Breast epithelium (tissue), 4 donors: ENCODE measurements at regions not wholly inside any gene's neighbourhood (a gene's known extent, or its start where the extent isn't known, plus 50 kb on each side); places are given as distances from the start of the nearest gene placed in this dataset.

Source experiments
- DNase-seq, 2 donors: peaks; one replicate each; pipeline ENCODE4 v3.0.0-alpha.2; 2019; ENCODE audit warnings: low spot score in 2 of 2
- H3K27ac ChIP-seq, 2 donors: fragments of 200-600 bp; sonication (generic) in 1 of 2; one replicate each; pipeline ENCODE4 v1.5.1; 2016 to 2019; ENCODE audit warnings: mild to moderate bottlenecking in 1 of 2
- H3K27me3 ChIP-seq, 2 donors: fragments of 200-600 bp; sonication (generic) in 1 of 2; one replicate each; pipeline versions ENCODE4 v1.5.1 to v1.6.0; 2017 to 2019; ENCODE audit warnings: control low read depth in 1 of 2, mild to moderate bottlenecking in 1 of 2
- H3K36me3 ChIP-seq: fragments of 200-600 bp; one replicate; pipeline ENCODE4 v1.5.1; 2019
- H3K4me1 ChIP-seq, 2 donors: fragments of 200-600 bp; sonication (generic); one replicate each; pipeline ENCODE4 v1.5.1; 2016 to 2019; ENCODE audit warnings: control low read depth in 1 of 2
- H3K4me3 ChIP-seq, 3 donors: fragments of 200-600 bp; sonication (generic); 1 replicate in 2 of 3; 2 replicates in 1 of 3; pipeline ENCODE4 v1.5.1; 2016 to 2019; ENCODE audit warnings: mild to moderate bottlenecking in 3 of 3, moderate library complexity in 2 of 3
- H3K9me3 ChIP-seq, 2 donors: fragments of 200-600 bp; sonication (generic) in 1 of 2; one replicate each; pipeline ENCODE4 v1.5.1; 2016 to 2019; ENCODE audit warnings: control low read depth in 1 of 2
- POLR2A ChIP-seq: fragments of 450-650 bp; IDR thresholded peaks from one replicate; pipeline ENCODE4 v1.6.1; 2016; ENCODE audit warnings: antibody characterized with exemption, mild to moderate bottlenecking, moderate library complexity
- POLR2AphosphoS5 ChIP-seq, 3 donors: sonication (generic); formaldehyde crosslinking; IDR thresholded peaks; one replicate each; pipeline ENCODE4 v1.6.1; 2017; ENCODE audit warnings: antibody characterized with exemption in 3 of 3
- intact Hi-C: fragments of 100-400 bp; cut with DNase I; formaldehyde crosslinking; loops from one replicate; pipeline ENCODE4 v1.15.1; 2023; ENCODE audit warnings: low total_unique reads
- TF ChIP-seq, protein P1 (sequence below), 3 donors: fragments of 450-650 bp; IDR thresholded peaks; one replicate each; pipeline ENCODE4 v1.5.1; 2016 to 2017; ENCODE audit warnings: antibody characterized with exemption in 3 of 3, mild to moderate bottlenecking in 3 of 3, moderate library complexity in 3 of 3

DNA sequence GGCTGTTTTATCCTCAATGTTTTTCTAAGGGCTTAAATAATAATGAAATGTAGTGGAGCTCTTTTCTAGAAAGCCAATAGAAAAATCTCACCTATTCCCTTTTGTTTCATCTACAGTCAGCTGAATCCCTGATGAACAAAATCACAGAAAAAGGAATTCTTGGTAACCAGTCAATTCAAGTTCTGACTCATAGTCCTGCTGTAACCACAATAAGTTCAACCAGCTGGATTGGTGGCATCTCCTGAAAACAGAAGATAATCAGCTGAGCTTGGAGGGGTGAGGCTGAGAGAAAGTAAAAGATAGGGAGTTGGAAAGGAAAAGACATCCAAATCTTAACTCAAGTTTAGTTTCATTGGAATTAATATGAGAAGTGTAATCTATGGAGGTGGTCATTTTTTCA, 772.1 kb downstream of the CCSER2 start:
- H3K27me3 ChIP-seq = no peaks in the 10 kb centered on the region
- no peaks in the 10 kb centered on the region for H3K4me1 ChIP-seq
- DNase-seq = no peak
- H3K27ac ChIP-seq = no peak overlapping the region
- no peak overlapping the region for H3K4me3 ChIP-seq
- TF ChIP-seq, protein P1, sequence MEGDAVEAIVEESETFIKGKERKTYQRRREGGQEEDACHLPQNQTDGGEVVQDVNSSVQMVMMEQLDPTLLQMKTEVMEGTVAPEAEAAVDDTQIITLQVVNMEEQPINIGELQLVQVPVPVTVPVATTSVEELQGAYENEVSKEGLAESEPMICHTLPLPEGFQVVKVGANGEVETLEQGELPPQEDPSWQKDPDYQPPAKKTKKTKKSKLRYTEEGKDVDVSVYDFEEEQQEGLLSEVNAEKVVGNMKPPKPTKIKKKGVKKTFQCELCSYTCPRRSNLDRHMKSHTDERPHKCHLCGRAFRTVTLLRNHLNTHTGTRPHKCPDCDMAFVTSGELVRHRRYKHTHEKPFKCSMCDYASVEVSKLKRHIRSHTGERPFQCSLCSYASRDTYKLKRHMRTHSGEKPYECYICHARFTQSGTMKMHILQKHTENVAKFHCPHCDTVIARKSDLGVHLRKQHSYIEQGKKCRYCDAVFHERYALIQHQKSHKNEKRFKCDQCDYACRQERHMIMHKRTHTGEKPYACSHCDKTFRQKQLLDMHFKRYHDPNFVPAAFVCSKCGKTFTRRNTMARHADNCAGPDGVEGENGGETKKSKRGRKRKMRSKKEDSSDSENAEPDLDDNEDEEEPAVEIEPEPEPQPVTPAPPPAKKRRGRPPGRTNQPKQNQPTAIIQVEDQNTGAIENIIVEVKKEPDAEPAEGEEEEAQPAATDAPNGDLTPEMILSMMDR (IDR thresholded peaks at IDR 0.05) = no peak
- no peak for TF ChIP-seq POLR2AphosphoS5 (IDR thresholded peaks at IDR 0.05)
- no peak for TF ChIP-seq POLR2A
- no peaks in the 10 kb centered on the region for H3K9me3 ChIP-seq
- intact Hi-C loops = loop anchor here (5.0 kb wide), 1 partner anchor 1082 kb away; no protein-coding TSS in a partner anchor
- no peaks in the 10 kb centered on the region for H3K36me3 ChIP-seq

DNA sequence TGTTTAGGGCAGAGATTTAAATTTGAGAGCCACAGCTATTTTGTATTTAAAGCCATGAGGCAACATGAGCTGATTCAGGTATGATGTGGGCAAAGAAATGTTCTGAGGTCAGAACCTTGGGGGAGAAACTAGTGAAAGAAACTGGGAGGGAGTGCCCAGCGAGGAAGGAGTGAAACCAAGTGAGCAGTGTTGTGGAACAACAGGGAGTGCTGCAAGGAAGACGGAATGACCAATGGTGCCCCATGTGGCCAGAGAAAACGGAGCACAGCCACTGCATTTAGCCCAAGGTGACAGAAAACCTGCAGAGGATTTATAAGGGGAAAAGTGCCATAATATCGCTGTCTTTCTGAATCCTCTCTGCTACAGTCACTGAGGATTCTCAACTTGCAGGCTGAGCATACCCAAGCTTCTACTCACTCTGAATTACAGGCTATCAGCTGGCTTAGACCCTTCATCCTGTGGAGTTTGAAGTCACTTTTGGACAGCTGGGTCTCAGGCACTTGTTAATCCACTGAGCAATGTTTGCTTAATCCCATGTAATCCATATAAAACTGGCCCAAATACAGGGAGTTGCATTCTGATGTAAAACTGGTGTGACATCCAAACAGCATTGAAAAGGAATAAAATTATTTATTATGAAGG, 777.3 kb downstream of the CCSER2 start:
- H3K4me1 ChIP-seq = no peaks in the 10 kb centered on the region
- no peak overlapping the region for H3K4me3 ChIP-seq
- intact Hi-C loops = no loop called here
- no peak for DNase-seq
- H3K9me3 ChIP-seq = no peaks in the 10 kb centered on the region
- H3K27me3 ChIP-seq = no peaks in the 10 kb centered on the region
- TF ChIP-seq, protein P1 (IDR thresholded peaks at IDR 0.05) = no peak
- TF ChIP-seq POLR2AphosphoS5 (IDR thresholded peaks at IDR 0.05) (no peak), POLR2A (no peak)
- no peaks in the 10 kb centered on the region for H3K36me3 ChIP-seq
- H3K27ac ChIP-seq = no peak overlapping the region

DNA sequence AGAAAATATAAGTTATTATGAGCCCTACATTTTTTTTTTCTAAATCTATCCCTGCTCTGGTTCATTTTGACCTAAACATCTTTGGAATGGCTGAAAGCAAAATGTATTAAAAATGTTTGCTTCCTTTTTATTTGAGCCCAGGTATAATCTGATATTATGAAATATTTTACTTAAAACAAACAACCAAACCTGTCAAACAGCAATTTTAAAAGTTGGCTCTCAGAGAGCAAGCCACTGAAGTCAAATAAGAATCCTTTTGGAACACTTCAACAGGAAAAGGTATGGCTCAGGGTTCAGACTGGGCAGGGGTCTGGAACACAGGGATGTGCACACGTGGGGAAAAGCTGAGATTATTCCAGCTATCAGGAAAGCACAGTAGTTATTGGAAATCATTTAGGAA, 782.9 kb downstream of the CCSER2 start:
- Histone ChIP-seq H3K4me3 (no peak overlapping the region), H3K27ac (no peak overlapping the region), H3K36me3 (no peaks in the 10 kb centered on the region), H3K27me3 (no peaks in the 10 kb centered on the region), H3K9me3 (no peaks in the 10 kb centered on the region), H3K4me1 (no peaks in the 10 kb centered on the region)
- TF ChIP-seq POLR2AphosphoS5 (IDR thresholded peaks at IDR 0.05) = no peak
- no peak for TF ChIP-seq POLR2A
- TF ChIP-seq, protein P1 (IDR thresholded peaks at IDR 0.05) = no peak
- DNase-seq = no peak
- intact Hi-C loops = loop anchor here (2.0 kb wide), 1 partner anchor 64 kb away; no protein-coding TSS in a partner anchor

DNA sequence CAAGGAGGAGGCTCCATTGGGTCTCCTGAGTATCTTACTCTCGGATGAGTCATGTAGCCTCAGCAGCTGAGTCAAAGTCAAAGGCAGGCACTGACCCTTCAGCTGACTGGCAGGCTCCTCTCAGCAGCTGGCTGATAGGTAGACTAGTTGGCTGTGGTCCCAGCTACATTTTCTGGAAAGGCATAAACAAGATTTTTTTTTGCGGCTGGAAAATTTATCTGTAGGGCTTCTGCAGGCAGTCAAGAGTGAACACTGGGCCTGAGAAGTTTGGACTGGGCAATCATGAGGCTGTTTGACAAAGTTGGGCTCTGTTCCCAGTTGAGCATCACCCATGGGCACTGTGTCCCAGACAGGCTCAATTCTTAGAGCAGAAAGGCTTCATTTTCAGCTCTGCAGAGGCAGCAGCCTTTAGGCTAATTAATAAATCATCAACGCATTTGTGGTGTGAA, 796.2 kb downstream of the CCSER2 start:
- intact Hi-C loops = no loop called here
- no peak for DNase-seq
- Histone ChIP-seq H3K27ac (no peak overlapping the region), H3K36me3 (no peaks in the 10 kb centered on the region), H3K27me3 (no peaks in the 10 kb centered on the region), H3K4me1 (no peaks in the 10 kb centered on the region), H3K4me3 (no peak overlapping the region), H3K9me3 (no peaks in the 10 kb centered on the region)
- TF ChIP-seq POLR2A = no peak

DNA sequence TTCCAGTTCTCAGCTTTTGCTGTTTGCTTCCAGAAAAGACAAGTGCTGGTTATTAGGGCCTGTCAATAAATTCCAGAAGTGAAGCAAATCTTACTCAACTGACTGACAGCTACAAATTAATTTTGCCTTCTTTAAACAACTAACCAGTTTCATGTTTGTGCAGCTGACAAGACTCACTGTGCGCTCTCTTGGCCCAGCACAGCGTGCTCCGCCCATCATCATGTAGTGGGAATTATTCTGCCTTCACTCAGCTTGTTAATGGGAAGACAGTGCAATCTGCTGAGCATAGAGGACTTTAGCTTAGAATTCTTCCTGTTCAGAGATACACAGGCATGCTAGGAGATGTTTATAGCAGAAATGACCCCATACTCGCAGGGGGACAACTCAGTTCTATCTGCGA, 808.9 kb downstream of the CCSER2 start:
- intact Hi-C loops = no loop called here
- Histone ChIP-seq H3K27ac (no peak overlapping the region), H3K9me3 (no peaks in the 10 kb centered on the region), H3K4me1 (no peaks in the 10 kb centered on the region), H3K36me3 (no peaks in the 10 kb centered on the region), H3K4me3 (no peak overlapping the region), H3K27me3 (no peaks in the 10 kb centered on the region)
- TF ChIP-seq, protein P1 (IDR thresholded peaks at IDR 0.05) = no peak
- no peak for TF ChIP-seq POLR2AphosphoS5 (IDR thresholded peaks at IDR 0.05)
- TF ChIP-seq POLR2A = no peak
- DNase-seq = no peak
